Stimulated activated CD8-positive, alpha-beta memory T cell treated with anti-CD3 and anti-CD28 coated beads, Interleukin-15, amount 100 ng/mL, for 4 hours (primary cell): ENCODE measurements at regions not wholly inside any gene's neighbourhood (a gene's known extent, or its start where the extent isn't known, plus 50 kb on each side); places are given as distances from the start of the nearest gene placed in this dataset.

Experiments used
- DNase-seq, 2 donors: peaks; one replicate each; pipeline ENCODE4 v3.0.0-alpha.2; 2020; ENCODE audit warnings: low read depth in 2 of 2

GRCh38 chr5:174837919-174838902, 113.8 kb downstream of the MSX2 start:
- DNase-seq: no peak

GRCh38 chr5:174834081-174834480, 109.7 kb downstream of the MSX2 start:
- no peak for DNase-seq

GRCh38 chr5:174832811-174833210, 108.4 kb downstream of the MSX2 start:
- no peak for DNase-seq

- DNase-seq: no peak
Measured at GRCh38 chr5:174832025-174832424, 107.6 kb downstream of the MSX2 start.

- no peak for DNase-seq
Measured at GRCh38 chr5:174831031-174831660, 106.8 kb downstream of the MSX2 start.

GRCh38 chr5:174829511-174829864, 105.1 kb downstream of the MSX2 start:
- no peak for DNase-seq

GRCh38 chr5:174828804-174829510, 104.6 kb downstream of the MSX2 start:
- no peak for DNase-seq

- no peak for DNase-seq
Measured at GRCh38 chr5:174827558-174827957, 103.2 kb downstream of the MSX2 start.

GRCh38 chr5:174825587-174825986, 101.2 kb downstream of the MSX2 start:
- no peak for DNase-seq

- no peak for DNase-seq
Measured at GRCh38 chr5:174818430-174818829, 94.0 kb downstream of the MSX2 start.

- no peak for DNase-seq
Measured at GRCh38 chr5:174817610-174818009, 93.2 kb downstream of the MSX2 start.

GRCh38 chr5:174816858-174817257, 92.5 kb downstream of the MSX2 start:
- no peak for DNase-seq

GRCh38 chr5:174811438-174811837, 87.1 kb downstream of the MSX2 start:
- DNase-seq: no peak

GRCh38 chr5:174810796-174811195, 86.4 kb downstream of the MSX2 start:
- no peak for DNase-seq

GRCh38 chr5:174807471-174807870, 83.1 kb downstream of the MSX2 start:
- no peak for DNase-seq

- DNase-seq: no peak
Measured at GRCh38 chr5:174806729-174807128, 82.3 kb downstream of the MSX2 start.

GRCh38 chr5:174801798-174802197, 77.4 kb downstream of the MSX2 start:
- DNase-seq: no peak

GRCh38 chr5:174800435-174800834, 76.1 kb downstream of the MSX2 start:
- DNase-seq: no peak

- DNase-seq: no peak
Measured at GRCh38 chr5:174799121-174799520, 74.7 kb downstream of the MSX2 start.

- no peak for DNase-seq
Measured at GRCh38 chr5:174798551-174798951, 74.2 kb downstream of the MSX2 start.

GRCh38 chr5:174796711-174797192, 72.4 kb downstream of the MSX2 start:
- no peak for DNase-seq

- no peak for DNase-seq
Measured at GRCh38 chr5:174794931-174795672, 70.7 kb downstream of the MSX2 start.
